HepG2 (cell line): ENCODE measurements at regions not wholly inside any gene's neighbourhood (a gene's known extent, or its start where the extent isn't known, plus 50 kb on each side); places are given as distances from the start of the nearest gene placed in this dataset.

Experiments used
- ATAC-seq: fragments of 200-7000 bp; cut with Tn5 transposase; 3 replicates; pipeline ENCODE4 v1.9.1; 2020; ENCODE audit warnings: mild to moderate bottlenecking, moderate library complexity
- BruUV-seq: library from RNA; stranded (reverse); fragments of 400-500 nt; replicated peaks from 2 replicates; lab custom pipeline; 2021; lab: Mats Ljungman, UMichigan
- CTCF ChIA-PET: fragments of 300-600 bp; formaldehyde crosslinking; extraction: SDS; loops from one replicate; lab custom pipeline; 2021; ENCODE audit warnings: low total read pairs, inconsistent platforms, low intra/inter-chr PET ratio; lab: Yijun Ruan, JAX
- POLR2A ChIA-PET: fragments of 350-600 bp; sonication (Branson Sonifier 250); formaldehyde crosslinking; loops from one replicate; lab custom pipeline; 2020; ENCODE audit warnings: antibody characterized with exemption, inconsistent platforms; lab: Yijun Ruan, JAX
- DNase-seq: peaks from one replicate; pipeline ENCODE4 v3.0.0-alpha.2; 2015; ENCODE audit warnings: low spot score
- FAIRE-seq: peaks from 3 replicates; lab custom pipeline; 2011; peaks lifted over from hg19 to GRCh38; lab: Jason Lieb, UNC
- H2AFZ ChIP-seq: one replicate; pipeline ENCODE4 v1.6.1; 2011; ENCODE audit warnings: low read length, inconsistent platforms
- H3K27ac ChIP-seq: fragments of 300-600 bp; 3 replicates; pipeline ENCODE4 v1.8.0; 2011; ENCODE audit warnings: mixed run types, mild to moderate bottlenecking, mixed read lengths, low read length, inconsistent platforms; ENCODE audit not compliant: insufficient read depth; ENCODE audit errors: extremely low read length
- H3K27me3 ChIP-seq, 2 experiments: fragments of 200-600 bp in 1 of 2; 2 replicates in 1 of 2; 3 replicates in 1 of 2; pipeline versions ENCODE4 v1.6.0 to v1.8.0; 2011; ENCODE audit warnings: low read length in 2 of 2, mild to moderate bottlenecking in 2 of 2, moderate library complexity in 2 of 2, inconsistent platforms in 1 of 2; ENCODE audit not compliant: insufficient read depth in 2 of 2, control insufficient read depth in 1 of 2
- H3K36me3 ChIP-seq, 2 experiments: fragments of 200-600 bp in 1 of 2; replicated peaks in 1 of 2; 2 replicates in 1 of 2; 3 replicates in 1 of 2; pipeline versions ENCODE4 v1.5.1 to v1.8.0; 2011; ENCODE audit warnings: low read length in 2 of 2, inconsistent platforms in 1 of 2; ENCODE audit not compliant: insufficient read depth in 2 of 2, control insufficient read depth in 1 of 2
- H3K4me1 ChIP-seq: 2 replicates; pipeline ENCODE4 v1.5.1; 2012; ENCODE audit warnings: low read length, inconsistent platforms; ENCODE audit not compliant: insufficient read depth
- H3K4me2 ChIP-seq: 2 replicates; pipeline ENCODE4 v1.6.0; 2011; ENCODE audit warnings: low read depth, low read length, inconsistent platforms
- H3K4me3 ChIP-seq, 3 experiments: fragments of 200-600 bp in 1 of 3; sonication (generic), shearing (Covaris generic) in 1 of 3; replicated peaks in 1 of 3; 2 replicates each; pipeline ENCODE4 v1.5.1; 2011 to 2016; ENCODE audit warnings: low read length in 3 of 3, inconsistent platforms in 2 of 3, low read depth in 2 of 3, mild to moderate bottlenecking in 2 of 3, control low read depth in 1 of 3, mixed read lengths in 1 of 3; ENCODE audit not compliant: insufficient read depth in 1 of 3
- H3K79me2 ChIP-seq: one replicate; pipeline ENCODE4 v1.6.1; 2011; ENCODE audit warnings: low read length, inconsistent platforms; ENCODE audit not compliant: insufficient read depth
- H3K9ac ChIP-seq: 2 replicates; pipeline ENCODE4 v1.6.0; 2011; ENCODE audit warnings: mild to moderate bottlenecking, low read depth, low read length, inconsistent platforms; ENCODE audit not compliant: insufficient read depth
- H3K9me3 ChIP-seq: 2 replicates; pipeline ENCODE4 v1.5.1; 2012; ENCODE audit warnings: mild to moderate bottlenecking, low read length
- H4K20me1 ChIP-seq: 2 replicates; pipeline ENCODE4 v1.6.0; 2011; ENCODE audit warnings: inconsistent platforms, mild to moderate bottlenecking, low read length, moderate library complexity; ENCODE audit not compliant: insufficient read depth
- CBFB ChIP-seq: sonication (generic); formaldehyde crosslinking; IDR thresholded peaks from 2 replicates; pipeline ENCODE4 v1.4.0; 2020; ENCODE audit warnings: missing genetic modification reagents
- HES4 ChIP-seq: sonication (generic); formaldehyde crosslinking; IDR thresholded peaks from 2 replicates; pipeline ENCODE4 v1.9.0; 2021; ENCODE audit warnings: mild to moderate bottlenecking, missing genetic modification reagents, borderline replicate concordance
- NR2F2 ChIP-seq: IDR thresholded peaks from 2 replicates; pipeline ENCODE4 v1.6.1; 2012; ENCODE audit warnings: low read depth, inconsistent platforms, borderline replicate concordance
- ONECUT2 ChIP-seq: sonication (generic); formaldehyde crosslinking; IDR thresholded peaks from 2 replicates; pipeline ENCODE4 v1.4.0; 2020; ENCODE audit warnings: missing genetic modification reagents
- PRMT3 ChIP-seq: sonication (generic); formaldehyde crosslinking; IDR thresholded peaks from 2 replicates; pipeline ENCODE4 v1.8.1; 2022; ENCODE audit warnings: low read depth, mild to moderate bottlenecking, moderate library complexity, missing genetic modification reagents, borderline replicate concordance
- TERF1 ChIP-seq: sonication (generic); formaldehyde crosslinking; IDR thresholded peaks from 2 replicates; pipeline ENCODE4 v1.8.0; 2022; ENCODE audit warnings: mild to moderate bottlenecking, missing genetic modification reagents, moderate library complexity
- ZMYM2 ChIP-seq: sonication (generic); formaldehyde crosslinking; IDR thresholded peaks from 2 replicates; pipeline ENCODE4 v1.8.0; 2022; ENCODE audit warnings: mild to moderate bottlenecking, missing genetic modification reagents
- ZNF121 ChIP-seq: sonication (generic); formaldehyde crosslinking; IDR thresholded peaks from 2 replicates; pipeline ENCODE4 v1.5.0; 2020; ENCODE audit warnings: mild to moderate bottlenecking, missing genetic modification reagents
- ZNF230 ChIP-seq: sonication (generic); formaldehyde crosslinking; IDR thresholded peaks from 2 replicates; pipeline ENCODE4 v1.4.0; 2020; ENCODE audit warnings: mild to moderate bottlenecking, missing genetic modification reagents
- ZNF367 ChIP-seq: sonication (generic); formaldehyde crosslinking; IDR thresholded peaks from 2 replicates; pipeline ENCODE4 v1.4.0; 2020; ENCODE audit warnings: missing genetic modification reagents, borderline replicate concordance
- ZNF496 ChIP-seq: sonication (generic); formaldehyde crosslinking; IDR thresholded peaks from 2 replicates; pipeline ENCODE4 v1.8.1; 2023; ENCODE audit warnings: mild to moderate bottlenecking, moderate library complexity, missing genetic modification reagents; ENCODE audit not compliant: insufficient replicate concordance
- ZNF639 ChIP-seq: conservative IDR thresholded peaks from 2 replicates; pipeline ENCODE4 v1.6.1; 2018; ENCODE audit warnings: missing genetic modification reagents
- WGBS: methylation state at CpG from one replicate; pipeline ENCODE4 v1.1.6; 2017; ENCODE audit warnings: low lambda C conversion rate; 5-methylcytosine and 5-hydroxymethylcytosine counted together
- in situ Hi-C: cut with HindIII; loops from 2 replicates; pipeline ENCODE4 v1.10.0; 2017; ENCODE audit warnings: low pct_unique_long_range_greater_than_20kb; ENCODE audit not compliant: extremely low pct_ligation_motif_present
- intact Hi-C: fragments of 100-400 bp; cut with micrococcal nuclease; formaldehyde crosslinking; loops from one replicate; pipeline ENCODE4 v1.10.0; 2022; ENCODE audit not compliant: unreplicated experiment

- H3K9ac ChIP-seq, result no peak overlapping the region
- BruUV-seq, result no TSS peak
- FAIRE-seq (no peak), DNase-seq (no peak), ATAC-seq (no peak)
- no peaks in the 10 kb centered on the region for H3K79me2 ChIP-seq
- 4% methylated on average over 4 of the region's 4 CpGs for WGBS
- ChIA-PET POLR2A (no interaction called here), CTCF (no interaction called here)
- intact Hi-C loops (no loop called here), in situ Hi-C loops (no loop called here)
- no peak overlapping the region for H3K27ac ChIP-seq
- no peak overlapping the region for H3K4me2 ChIP-seq
- H3K27me3 ChIP-seq, result no peaks in the 10 kb centered on the region
- no peak overlapping the region for H3K4me3 ChIP-seq
- no peaks in the 10 kb centered on the region for H3K36me3 ChIP-seq
- no peaks in the 10 kb centered on the region for H4K20me1 ChIP-seq
- no peak overlapping the region for H2AFZ ChIP-seq
- TF ChIP-seq ZNF230 (CRISPR knock-in tag), result no peak
- no peaks in the 10 kb centered on the region for H3K4me1 ChIP-seq
- H3K9me3 ChIP-seq, result peaks cover 19% of the 10 kb centered on the region; the same call in 1 of the 2 replicates
Observed at GRCh38 chr2:117635481-117635880, 179.0 kb upstream of the DDX18 start.

GRCh38 chr2:117639401-117639800 lies 175.1 kb upstream of the DDX18 start:
- TF ChIP-seq NR2F2 (no peak), ONECUT2 (no peak), ZNF367 (no peak), PRMT3 (no peak), ZMYM2 (CRISPR knock-in tag) (no peak), CBFB (CRISPR knock-in tag) (no peak), HES4 (no peak), ZNF496 (CRISPR knock-in tag) (no peak), TERF1 (CRISPR knock-in tag) (no peak), ZNF639 (CRISPR knock-in tag) (no peak), ZNF121 (CRISPR knock-in tag) (no peak)
- WGBS, result 0% methylated on average over 1 of the region's 1 CpG

More at GRCh38 chr2:117639401-117639800, 175.1 kb upstream of the DDX18 start:
- ChIA-PET POLR2A (no interaction called here), CTCF (no interaction called here)
- Histone ChIP-seq H3K79me2 (no peaks in the 10 kb centered on the region), H3K4me3 (no peak overlapping the region), H3K9me3 (peaks cover 19% of the 10 kb centered on the region; the same call in 1 of the 2 replicates), H3K4me1 (no peaks in the 10 kb centered on the region), H3K9ac (no peak overlapping the region), H3K27me3 (no peaks in the 10 kb centered on the region), H3K4me2 (no peak overlapping the region), H3K36me3 (no peaks in the 10 kb centered on the region), H3K27ac (no peak overlapping the region), H4K20me1 (no peaks in the 10 kb centered on the region), H2AFZ (no peak overlapping the region)
- DNase-seq, result no peak
- no peak for FAIRE-seq
- intact Hi-C loops (no loop called here), in situ Hi-C loops (no loop called here)
- BruUV-seq, result no TSS peak
- no peak for ATAC-seq
